NCI-H510A (cell line): ENCODE measurements at regions not wholly inside any gene's neighbourhood (a gene's known extent, or its start where the extent isn't known, plus 50 kb on each side); places are given as distances from the start of the nearest gene placed in this dataset.

Source experiments
- DNase-seq: peaks from one replicate; lab custom pipeline; 2025; lab: John Stamatoyannopoulos, UW

DNA sequence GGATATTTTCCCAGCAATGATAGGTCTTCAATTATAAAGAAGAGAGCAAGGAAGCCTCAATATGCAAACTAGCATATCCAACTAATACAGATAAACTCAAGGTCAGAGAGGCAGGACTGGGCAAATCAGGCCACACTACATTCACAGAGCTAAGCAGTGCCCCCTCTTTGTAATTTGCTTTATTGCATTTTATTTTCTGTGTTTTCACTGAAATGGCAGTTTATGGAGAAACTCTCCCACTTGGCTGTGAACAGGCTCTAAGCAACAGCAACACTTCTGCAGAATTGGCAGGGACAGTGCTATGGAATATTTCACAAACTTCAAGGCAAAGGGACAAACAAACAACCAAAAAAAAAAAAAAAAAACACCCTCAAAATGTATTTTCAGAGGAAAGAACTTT, 93.4 kb upstream of the SOD1 start:
- DNase-seq: no peak

- DNase-seq: no peak
Measured at GRCh38 chr21:31564439-31564838, 95.1 kb upstream of the SOD1 start.

- DNase-seq: no peak
Measured at GRCh38 chr21:31560479-31560878, 99.0 kb upstream of the SOD1 start.

GRCh38 chr21:31559368-31560119, 99.9 kb upstream of the SOD1 start:
- peak; percentile 98 for DNase-seq

DNA sequence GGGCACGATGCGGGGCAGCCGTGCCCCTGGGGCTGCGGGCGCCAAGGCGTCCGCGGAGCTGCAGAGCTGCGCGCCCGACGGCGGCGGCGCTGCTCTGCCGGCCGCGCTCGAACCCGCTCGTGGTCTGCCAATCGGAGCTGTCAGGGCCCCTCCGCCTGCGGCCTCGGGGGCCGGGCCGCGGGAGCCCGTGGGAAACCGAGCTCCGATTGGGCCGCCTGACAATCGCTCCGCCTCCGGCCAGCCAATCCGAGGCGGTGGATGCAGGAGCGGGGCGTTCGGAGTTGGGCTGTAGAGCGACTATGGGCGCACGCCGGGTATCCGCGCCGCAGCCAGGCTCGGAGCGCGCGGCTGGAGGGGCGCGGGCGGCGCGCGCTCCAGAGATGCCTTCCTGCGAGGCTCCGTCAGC, 100.5 kb upstream of the SOD1 start:
- DNase-seq: peak; percentile 92

GRCh38 chr21:31558189-31558961, 101.1 kb upstream of the SOD1 start:
- no peak for DNase-seq

- peak; percentile 29 for DNase-seq
Measured at GRCh38 chr21:31557421-31558188, 101.9 kb upstream of the SOD1 start.

DNA sequence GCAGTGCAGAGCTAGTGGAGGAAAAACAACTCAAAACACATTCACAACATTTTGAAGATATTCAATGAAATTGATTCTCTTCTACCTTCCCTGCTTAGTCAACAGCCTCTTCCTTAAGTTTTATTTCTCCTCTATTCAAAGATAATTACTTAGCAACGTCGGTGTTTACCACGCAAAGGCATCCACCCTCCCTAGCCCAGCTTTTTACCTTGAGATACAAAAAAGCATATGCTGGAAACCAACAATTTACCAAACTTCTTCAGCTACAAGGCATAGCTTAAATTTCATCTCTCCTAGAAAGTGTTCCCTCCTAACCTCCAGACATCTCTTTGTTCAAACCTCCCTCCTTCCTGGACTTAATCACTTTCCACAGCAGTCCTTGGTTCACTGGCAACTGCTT, 102.8 kb upstream of the SOD1 start:
- DNase-seq: no peak

GRCh38 chr21:31555741-31556191, 103.7 kb upstream of the SOD1 start:
- DNase-seq: no peak

DNA sequence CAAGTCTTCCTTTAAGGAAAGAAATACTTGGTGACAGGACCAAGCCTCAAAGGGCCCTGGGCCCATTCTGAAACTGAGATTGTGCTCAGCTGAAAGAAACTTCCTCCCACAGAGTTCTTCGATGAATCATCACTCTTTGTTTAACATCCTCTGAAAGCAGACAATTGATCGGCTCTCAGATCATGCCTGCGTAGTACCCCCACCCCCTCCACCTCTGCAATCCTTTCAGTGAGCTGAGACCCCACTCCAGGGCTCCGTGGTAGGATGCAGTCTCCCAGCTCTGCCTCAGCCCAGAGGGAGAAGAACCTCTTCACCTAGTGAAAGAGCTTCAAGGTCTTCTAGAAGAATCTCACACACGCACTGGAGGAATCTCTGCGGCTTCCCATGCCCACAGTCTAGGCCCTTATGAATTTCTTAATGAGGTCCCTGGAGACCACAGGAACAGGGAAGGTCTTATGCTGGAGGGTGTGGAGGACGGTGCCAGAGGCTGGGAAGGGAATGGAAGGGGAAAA, 104.9 kb upstream of the SOD1 start:
- no peak for DNase-seq

GRCh38 chr21:31553926-31554325, 105.6 kb upstream of the SOD1 start:
- DNase-seq: no peak

DNA sequence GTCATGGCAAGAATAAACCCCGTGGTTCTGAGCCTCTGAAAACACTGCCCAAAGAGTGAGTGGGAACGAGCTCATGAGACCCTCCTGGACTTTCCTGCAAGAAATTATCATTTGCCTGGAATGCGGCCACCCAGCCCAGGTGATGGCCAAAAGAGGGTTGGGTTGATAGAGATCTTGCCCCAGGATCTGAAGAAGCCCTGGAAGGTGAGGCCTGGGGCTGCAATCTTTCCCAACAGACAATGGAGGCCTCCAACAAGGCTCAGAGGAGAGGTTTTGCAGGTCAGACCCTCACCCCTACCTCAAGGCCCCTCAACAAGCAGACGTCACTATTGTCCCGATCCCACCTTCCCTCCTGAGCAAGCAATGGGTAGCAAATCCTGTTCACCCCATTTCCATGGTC, 106.0 kb upstream of the SOD1 start:
- DNase-seq: no peak

DNA sequence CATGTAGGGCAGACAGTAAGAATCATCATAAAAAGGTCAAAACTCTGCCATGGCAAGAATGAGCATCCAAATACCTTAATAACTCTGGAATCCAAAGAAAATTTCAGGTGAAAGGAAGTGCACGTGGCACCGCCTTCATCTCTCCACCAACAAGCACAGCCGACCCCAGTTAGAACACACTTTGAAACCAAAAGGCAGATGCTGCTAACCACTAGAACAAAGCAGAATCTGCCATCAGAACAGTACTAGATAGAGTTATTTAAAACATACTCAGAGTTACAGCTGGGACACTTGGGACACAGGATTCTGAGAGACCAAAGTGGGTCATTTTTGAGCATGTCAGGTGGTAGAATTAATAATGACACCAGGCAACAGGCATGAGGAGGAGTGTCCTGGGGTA, 106.7 kb upstream of the SOD1 start:
- no peak for DNase-seq

GRCh38 chr21:31550070-31550469, 109.4 kb upstream of the SOD1 start:
- no peak for DNase-seq

- DNase-seq: no peak
Measured at GRCh38 chr21:31548688-31549087, 110.8 kb upstream of the SOD1 start.

GRCh38 chr21:31546443-31547170, 112.9 kb upstream of the SOD1 start:
- DNase-seq: no peak

DNA sequence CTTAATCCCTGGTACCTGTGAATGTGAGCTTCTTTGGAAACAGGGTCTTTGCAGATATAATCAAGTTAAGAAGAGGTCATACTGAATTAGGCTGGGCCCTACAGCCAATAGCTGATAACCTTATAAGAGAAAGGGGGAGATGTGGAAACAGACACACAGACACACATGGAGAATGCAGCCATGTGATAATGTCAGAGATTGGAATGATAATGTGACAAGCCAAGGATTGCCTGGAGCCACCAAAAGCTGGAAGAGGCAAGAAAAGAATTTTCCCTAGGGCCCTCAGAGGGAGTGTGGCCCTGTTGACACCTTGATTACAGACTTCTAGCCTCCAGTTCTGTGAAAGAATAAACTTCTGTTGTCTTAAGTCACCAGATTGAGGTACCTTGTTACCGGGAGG, 114.5 kb upstream of the SOD1 start:
- DNase-seq: no peak

GRCh38 chr21:31543191-31543590, 116.3 kb upstream of the SOD1 start:
- DNase-seq: no peak

DNA sequence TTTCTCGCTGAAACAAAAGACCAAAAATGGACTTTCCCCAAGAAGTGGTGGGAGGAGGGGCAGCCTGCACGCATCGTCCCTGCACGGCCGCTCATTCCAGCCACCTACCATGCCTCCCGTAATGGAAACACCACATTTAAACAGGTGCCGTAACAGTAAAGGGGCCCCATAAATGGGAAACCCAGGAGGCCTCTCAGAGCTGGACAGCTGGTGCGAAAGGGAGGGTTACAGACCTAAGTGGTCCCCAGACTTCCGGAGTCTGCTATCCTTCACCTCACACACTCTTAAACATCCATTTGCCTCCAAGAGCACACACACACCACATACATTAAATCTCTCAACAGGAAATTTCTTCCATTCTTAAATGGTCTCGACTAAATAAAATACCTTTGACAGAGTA, 120.7 kb upstream of the SOD1 start:
- peak; percentile 68 for DNase-seq

- no peak for DNase-seq
Measured at GRCh38 chr21:31537872-31538576, 121.5 kb upstream of the SOD1 start.

GRCh38 chr21:31536138-31536537, 123.4 kb upstream of the SOD1 start:
- DNase-seq: no peak
